ENCODE measurements at regions not wholly inside any gene's neighbourhood (a gene's known extent, or its start where the extent isn't known, plus 50 kb on each side); places are given as distances from the start of the nearest gene placed in this dataset.

DNA sequence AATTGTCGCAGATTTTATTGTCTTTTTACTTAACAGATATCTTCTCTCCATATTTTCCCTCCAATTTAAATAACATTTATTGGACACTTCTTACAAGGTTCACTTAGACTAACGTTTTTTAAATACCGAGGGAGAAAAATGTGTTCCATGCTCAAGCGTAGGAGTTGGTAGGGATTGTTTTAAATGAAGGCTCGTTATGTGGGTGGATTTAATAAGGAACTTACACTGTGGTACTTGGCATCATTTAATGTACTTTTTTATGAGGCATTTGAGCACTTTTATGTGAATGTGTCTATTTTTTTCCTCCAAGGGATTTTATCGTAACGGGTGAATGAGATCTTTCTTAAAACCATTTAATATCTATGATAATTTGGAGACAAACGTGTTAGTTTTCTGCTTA, 125.0 kb upstream of the MTHFD1L start:
- TF ChIP-seq, protein P1, sequence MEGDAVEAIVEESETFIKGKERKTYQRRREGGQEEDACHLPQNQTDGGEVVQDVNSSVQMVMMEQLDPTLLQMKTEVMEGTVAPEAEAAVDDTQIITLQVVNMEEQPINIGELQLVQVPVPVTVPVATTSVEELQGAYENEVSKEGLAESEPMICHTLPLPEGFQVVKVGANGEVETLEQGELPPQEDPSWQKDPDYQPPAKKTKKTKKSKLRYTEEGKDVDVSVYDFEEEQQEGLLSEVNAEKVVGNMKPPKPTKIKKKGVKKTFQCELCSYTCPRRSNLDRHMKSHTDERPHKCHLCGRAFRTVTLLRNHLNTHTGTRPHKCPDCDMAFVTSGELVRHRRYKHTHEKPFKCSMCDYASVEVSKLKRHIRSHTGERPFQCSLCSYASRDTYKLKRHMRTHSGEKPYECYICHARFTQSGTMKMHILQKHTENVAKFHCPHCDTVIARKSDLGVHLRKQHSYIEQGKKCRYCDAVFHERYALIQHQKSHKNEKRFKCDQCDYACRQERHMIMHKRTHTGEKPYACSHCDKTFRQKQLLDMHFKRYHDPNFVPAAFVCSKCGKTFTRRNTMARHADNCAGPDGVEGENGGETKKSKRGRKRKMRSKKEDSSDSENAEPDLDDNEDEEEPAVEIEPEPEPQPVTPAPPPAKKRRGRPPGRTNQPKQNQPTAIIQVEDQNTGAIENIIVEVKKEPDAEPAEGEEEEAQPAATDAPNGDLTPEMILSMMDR (IDR thresholded peaks at IDR 0.05): no peak
- TF ChIP-seq POLR2A (IDR thresholded peaks at IDR 0.05) (no peak), POLR2AphosphoS5 (IDR thresholded peaks at IDR 0.05) (no peak)

Measured in stomach (tissue), 4 donors.